Gastrocnemius medialis (tissue), 4 donors: ENCODE measurements at regions not wholly inside any gene's neighbourhood (a gene's known extent, or its start where the extent isn't known, plus 50 kb on each side); places are given as distances from the start of the nearest gene placed in this dataset.

ENCODE experiments used
- CTCF ChIP-seq, 5 experiments: fragments of 450-650 bp in 3 of 5; fragments of 200-600 bp in 2 of 5; sonication (generic) in 2 of 5; IDR thresholded peaks in 4 of 5; conservative IDR thresholded peaks in 1 of 5; 1 replicate in 4 of 5; 2 replicates in 1 of 5; pipeline ENCODE4 v1.5.1; 2016 to 2019; ENCODE audit warnings: antibody characterized with exemption in 5 of 5, mild to moderate bottlenecking in 3 of 5, moderate library complexity in 3 of 5
- POLR2A ChIP-seq, 2 donors: fragments of 450-650 bp; IDR thresholded peaks; one replicate each; pipeline ENCODE4 v1.6.1; 2017; ENCODE audit warnings: antibody characterized with exemption in 2 of 2, mild to moderate bottlenecking in 2 of 2, moderate library complexity in 2 of 2

GRCh38 chr7:70893422-70893821, 238.5 kb upstream of the GALNT17 start:
- no peak for TF ChIP-seq CTCF (IDR thresholded peaks at IDR 0.05 in 4 of 5, conservative IDR thresholded peaks at IDR 0.05 in 1 of 5)
- no peak for TF ChIP-seq POLR2A (IDR thresholded peaks at IDR 0.05)
